ENCODE measurements at regions not wholly inside any gene's neighbourhood (a gene's known extent, or its start where the extent isn't known, plus 50 kb on each side); places are given as distances from the start of the nearest gene placed in this dataset.

DNA sequence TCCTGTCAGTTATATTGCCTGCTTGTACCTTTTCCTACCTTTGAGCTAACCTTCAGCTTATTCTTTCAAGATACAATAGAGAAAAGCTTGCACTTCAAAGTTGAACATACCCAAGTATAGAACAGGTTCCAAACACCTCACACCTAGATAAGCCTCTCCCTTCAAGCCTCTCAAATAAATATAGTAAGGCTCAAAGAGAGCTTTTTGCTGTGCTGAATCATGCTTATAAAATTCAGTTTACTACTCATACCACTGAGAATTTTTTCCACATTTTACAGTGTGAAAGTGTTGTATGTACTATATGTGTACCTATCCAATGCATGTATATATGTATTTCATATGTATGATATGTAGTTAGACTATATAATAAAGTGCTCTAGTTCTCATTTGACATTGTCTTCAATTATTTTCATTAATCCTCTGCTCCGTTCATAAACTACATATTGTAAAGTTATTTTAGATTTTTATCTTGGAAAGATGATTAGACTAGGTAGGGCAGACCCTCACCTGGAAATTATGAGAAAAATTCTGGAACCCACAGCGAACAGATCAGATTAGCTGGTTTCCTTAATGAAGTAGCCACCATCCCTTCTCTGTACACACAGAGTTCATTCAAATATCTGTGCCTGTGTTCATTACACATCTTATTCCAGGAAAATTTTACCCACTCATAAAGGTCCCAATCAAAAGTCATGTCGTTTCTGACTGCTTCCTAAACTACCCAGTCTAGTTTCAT lies 149.2 kb upstream of the RGMB start:
- Mint-ChIP-seq H3K27ac (no peak overlapping the region), H3K4me3 (no peak overlapping the region), H3K4me1 (no peaks in the 10 kb centered on the region), H3K36me3 (no peaks in the 10 kb centered on the region), H3K9me3 (peaks cover 2 to 7% of the 10 kb centered on the region in 2 donors), H3K27me3 (ENCODE audit: low read depth in 2 of 2) (no peaks in the 10 kb centered on the region)
- no peaks in the 10 kb centered on the region for H3K4me1 ChIP-seq (ENCODE audit: control insufficient read depth, insufficient read depth, low read length)
- no peaks in the 10 kb centered on the region for H3K27me3 ChIP-seq (ENCODE audit: control insufficient read depth, insufficient read depth, low read length)
- H3K4me3 ChIP-seq (ENCODE audit: low read length), result no peak overlapping the region
- intact Hi-C loops (cut with micrococcal nuclease), result no loop called here
- H3K27ac ChIP-seq (ENCODE audit: low read length), result no peak overlapping the region
- no peak for DNase-seq
- ATAC-seq, result no peak
- WGBS (ENCODE audit: insufficient coverage), result 71% methylated on average over 2 of the region's 3 CpGs
- no peaks in the 10 kb centered on the region for H3K9me3 ChIP-seq (ENCODE audit: control insufficient read depth, insufficient read depth, low read length)
- TF ChIP-seq, protein P1, sequence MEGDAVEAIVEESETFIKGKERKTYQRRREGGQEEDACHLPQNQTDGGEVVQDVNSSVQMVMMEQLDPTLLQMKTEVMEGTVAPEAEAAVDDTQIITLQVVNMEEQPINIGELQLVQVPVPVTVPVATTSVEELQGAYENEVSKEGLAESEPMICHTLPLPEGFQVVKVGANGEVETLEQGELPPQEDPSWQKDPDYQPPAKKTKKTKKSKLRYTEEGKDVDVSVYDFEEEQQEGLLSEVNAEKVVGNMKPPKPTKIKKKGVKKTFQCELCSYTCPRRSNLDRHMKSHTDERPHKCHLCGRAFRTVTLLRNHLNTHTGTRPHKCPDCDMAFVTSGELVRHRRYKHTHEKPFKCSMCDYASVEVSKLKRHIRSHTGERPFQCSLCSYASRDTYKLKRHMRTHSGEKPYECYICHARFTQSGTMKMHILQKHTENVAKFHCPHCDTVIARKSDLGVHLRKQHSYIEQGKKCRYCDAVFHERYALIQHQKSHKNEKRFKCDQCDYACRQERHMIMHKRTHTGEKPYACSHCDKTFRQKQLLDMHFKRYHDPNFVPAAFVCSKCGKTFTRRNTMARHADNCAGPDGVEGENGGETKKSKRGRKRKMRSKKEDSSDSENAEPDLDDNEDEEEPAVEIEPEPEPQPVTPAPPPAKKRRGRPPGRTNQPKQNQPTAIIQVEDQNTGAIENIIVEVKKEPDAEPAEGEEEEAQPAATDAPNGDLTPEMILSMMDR (IDR thresholded peaks at IDR 0.05), result no peak
- H3K36me3 ChIP-seq (ENCODE audit: control insufficient read depth, insufficient read depth, low read length), result no peaks in the 10 kb centered on the region

DNA sequence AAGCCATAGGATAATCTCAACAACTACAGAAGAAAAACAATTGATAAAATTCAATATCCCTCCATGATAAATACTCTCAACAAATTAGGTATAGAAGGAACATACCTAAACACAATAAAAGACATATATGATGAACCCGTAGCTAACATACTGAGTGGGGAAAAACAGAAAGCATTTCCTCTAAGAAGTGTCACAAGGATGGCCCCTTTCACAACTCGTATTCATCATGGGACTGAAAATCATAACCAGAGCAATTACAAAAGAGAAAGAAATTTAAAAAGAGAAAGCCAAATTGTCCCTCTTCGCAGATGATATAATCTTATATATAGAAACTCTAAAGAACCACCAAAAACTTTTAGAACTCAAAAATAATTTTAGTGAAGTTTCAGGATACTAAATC lies 146.3 kb upstream of the RGMB start:
- H3K9me3 ChIP-seq (ENCODE audit: control insufficient read depth, insufficient read depth, low read length), result no peaks in the 10 kb centered on the region
- no peak overlapping the region for H3K4me3 Mint-ChIP-seq
- no peaks in the 10 kb centered on the region for H3K36me3 Mint-ChIP-seq
- no peak overlapping the region for H3K4me3 ChIP-seq (ENCODE audit: low read length)
- WGBS (ENCODE audit: insufficient coverage), result 76% methylated on average over 2 of the region's 3 CpGs
- H3K36me3 ChIP-seq (ENCODE audit: control insufficient read depth, insufficient read depth, low read length), result no peaks in the 10 kb centered on the region
- peaks cover 3 to 7% of the 10 kb centered on the region in 2 donors for H3K9me3 Mint-ChIP-seq
- TF ChIP-seq, protein P1 (IDR thresholded peaks at IDR 0.05), result no peak
- H3K27ac ChIP-seq (ENCODE audit: low read length), result no peak overlapping the region
- H3K4me1 ChIP-seq (ENCODE audit: control insufficient read depth, insufficient read depth, low read length), result no peaks in the 10 kb centered on the region
- DNase-seq (no peak), ATAC-seq (no peak)
- H3K27me3 Mint-ChIP-seq (ENCODE audit: low read depth in 2 of 2), result no peaks in the 10 kb centered on the region
- H3K27ac Mint-ChIP-seq, result no peak overlapping the region
- intact Hi-C loops (cut with micrococcal nuclease), result no loop called here
- no peaks in the 10 kb centered on the region for H3K27me3 ChIP-seq (ENCODE audit: control insufficient read depth, insufficient read depth, low read length)
- no peaks in the 10 kb centered on the region for H3K4me1 Mint-ChIP-seq

DNA sequence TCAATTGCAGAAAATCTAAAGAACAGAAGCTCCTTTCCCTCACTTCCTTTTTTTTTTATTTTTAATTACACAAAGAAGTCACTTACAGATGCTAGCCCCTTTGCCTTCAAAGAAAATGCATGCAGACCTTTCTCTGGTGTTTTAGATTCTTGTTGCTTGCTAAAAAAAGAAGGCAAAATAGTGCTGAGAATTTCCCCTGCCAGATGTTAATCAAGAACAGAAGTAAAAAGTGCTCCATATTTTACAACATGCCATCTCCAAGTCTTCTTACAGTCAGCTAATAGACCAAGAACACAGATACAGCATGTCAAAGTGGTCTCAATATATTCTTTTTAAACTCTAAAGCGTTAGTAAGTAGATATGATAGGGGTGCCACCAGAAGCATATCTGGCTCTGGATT lies 142.8 kb upstream of the RGMB start:
- intact Hi-C loops (cut with micrococcal nuclease), result no loop called here
- no peaks in the 10 kb centered on the region for H3K27me3 Mint-ChIP-seq (ENCODE audit: low read depth in 2 of 2)
- 63% methylated on average over 1 of the region's 1 CpG for WGBS (ENCODE audit: insufficient coverage)

More for the DNA sequence above, 142.8 kb upstream of the RGMB start:
- Mint-ChIP-seq H3K4me3 (no peak overlapping the region), H3K4me1 (no peaks in the 10 kb centered on the region), H3K36me3 (no peaks in the 10 kb centered on the region), H3K27ac (no peak overlapping the region), H3K9me3 (peaks cover 3 to 9% of the 10 kb centered on the region in 2 donors)
- ATAC-seq (no peak), DNase-seq (no peak)
- no peaks in the 10 kb centered on the region for H3K36me3 ChIP-seq (ENCODE audit: control insufficient read depth, insufficient read depth, low read length)
- TF ChIP-seq, protein P1 (IDR thresholded peaks at IDR 0.05), result no peak
- no peaks in the 10 kb centered on the region for H3K27me3 ChIP-seq (ENCODE audit: control insufficient read depth, insufficient read depth, low read length)
- no peak overlapping the region for H3K27ac ChIP-seq (ENCODE audit: low read length)
- H3K4me3 ChIP-seq (ENCODE audit: low read length), result no peak overlapping the region
- H3K4me1 ChIP-seq (ENCODE audit: control insufficient read depth, insufficient read depth, low read length), result no peaks in the 10 kb centered on the region
- H3K9me3 ChIP-seq (ENCODE audit: control insufficient read depth, insufficient read depth, low read length), result no peaks in the 10 kb centered on the region
